ENCODE measurements at regions not wholly inside any gene's neighbourhood (a gene's known extent, or its start where the extent isn't known, plus 50 kb on each side); places are given as distances from the start of the nearest gene placed in this dataset.
"Not testable (repeated sequence)": the region's sequence is repeated elsewhere in the genome, so short reads cannot be mapped to it uniquely, and the experiment has no call there.

DNA sequence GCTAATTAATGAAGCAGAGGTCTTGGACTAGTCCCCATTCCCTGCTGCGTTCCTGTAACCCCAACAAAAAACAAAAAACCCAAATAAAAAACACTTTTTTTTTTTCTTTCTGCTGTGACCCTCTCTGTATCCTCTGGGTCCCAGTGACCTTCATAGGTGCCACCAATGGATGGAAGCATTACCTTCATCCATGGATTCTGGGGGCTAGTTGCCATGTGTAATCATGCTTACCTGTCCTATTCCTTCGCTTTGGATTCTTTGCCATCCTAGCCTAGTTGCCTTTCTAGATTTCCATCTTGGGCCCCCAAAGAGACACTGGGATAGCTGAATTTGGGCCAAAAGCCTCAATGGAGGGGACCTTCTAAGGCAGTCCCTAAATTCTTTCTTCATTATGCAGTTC lies 1208.7 kb downstream of the BRINP3 start:
- DNase-seq (ENCODE audit: low read depth), result no peak

DNA sequence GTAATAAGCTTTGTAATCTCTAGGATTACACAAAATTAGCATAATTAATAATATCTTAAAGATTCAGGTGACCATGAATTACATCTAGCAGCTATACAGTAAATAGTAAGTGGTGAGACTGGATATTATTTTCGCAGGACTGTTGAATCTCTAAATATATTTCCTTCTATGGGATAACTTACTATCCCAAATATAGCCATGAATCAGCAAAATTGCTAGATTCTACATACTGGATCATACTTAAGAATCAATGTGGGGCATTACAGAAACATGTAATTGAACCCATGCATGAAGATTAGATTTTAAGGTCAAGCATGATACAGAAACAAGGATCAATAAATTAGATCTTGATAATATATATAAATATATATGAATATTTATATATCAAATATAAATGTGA lies 1203.4 kb downstream of the BRINP3 start:
- DNase-seq (ENCODE audit: low read depth), result no peak

DNA sequence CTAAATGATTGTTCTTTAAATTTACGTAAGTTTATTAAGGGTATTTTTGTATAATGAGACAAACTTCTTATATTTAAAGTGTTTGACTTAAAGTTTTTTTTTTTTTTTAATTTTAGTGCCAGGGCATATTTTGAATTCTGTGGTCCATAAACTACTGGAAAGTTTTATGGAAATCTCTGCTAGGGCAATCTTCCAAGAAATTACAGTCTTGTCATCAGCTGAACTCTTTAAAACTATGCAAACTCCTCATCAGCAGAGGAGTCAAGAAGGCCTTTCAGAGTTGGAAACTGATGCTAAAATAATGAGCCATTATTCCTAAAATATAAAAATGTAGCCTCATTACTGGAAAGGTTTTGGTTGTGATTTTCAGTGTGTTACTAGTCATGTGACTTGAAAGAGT lies 1201.9 kb downstream of the BRINP3 start:
- DNase-seq (ENCODE audit: low read depth), result no peak

DNA sequence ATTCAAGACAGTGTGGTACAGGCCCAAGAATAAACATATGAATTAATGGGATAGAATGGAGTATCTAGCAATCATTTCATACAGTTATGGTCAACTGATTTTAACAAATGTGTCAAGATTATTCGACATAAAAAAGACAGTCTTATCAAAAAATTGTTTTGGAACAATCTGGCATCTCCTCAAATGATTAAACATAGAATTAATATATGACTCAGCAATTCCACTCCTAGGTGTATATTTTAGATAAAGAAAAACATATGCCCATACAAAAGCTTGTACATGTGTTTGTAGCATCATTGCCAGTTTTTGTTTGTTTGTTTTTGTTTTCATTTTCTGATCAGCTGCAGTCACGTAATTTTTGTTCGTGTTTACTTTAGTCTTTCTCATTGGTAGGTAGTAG lies 1188.3 kb downstream of the BRINP3 start:
- DNase-seq (ENCODE audit: low read depth), result no peak

DNA sequence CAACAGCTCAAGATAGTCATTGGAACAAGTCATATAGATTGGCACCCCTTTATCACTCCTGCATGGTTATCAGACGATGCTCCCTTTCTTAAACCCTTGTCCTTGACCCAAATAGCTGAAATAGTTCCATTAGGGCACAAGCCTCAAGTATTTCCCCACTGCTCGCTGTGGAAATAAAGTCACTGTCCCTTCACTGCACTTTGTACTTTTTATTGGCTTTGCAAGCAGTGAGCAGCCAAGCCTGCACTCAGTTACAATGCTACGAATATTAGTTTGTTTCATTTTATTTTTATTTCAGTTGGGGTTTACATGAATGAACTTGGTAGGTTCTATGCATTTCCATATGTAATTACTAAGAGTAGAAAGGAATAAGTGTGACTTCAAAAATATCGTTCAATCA lies 1176.4 kb downstream of the BRINP3 start:
- DNase-seq (ENCODE audit: low read depth), result no peak

DNA sequence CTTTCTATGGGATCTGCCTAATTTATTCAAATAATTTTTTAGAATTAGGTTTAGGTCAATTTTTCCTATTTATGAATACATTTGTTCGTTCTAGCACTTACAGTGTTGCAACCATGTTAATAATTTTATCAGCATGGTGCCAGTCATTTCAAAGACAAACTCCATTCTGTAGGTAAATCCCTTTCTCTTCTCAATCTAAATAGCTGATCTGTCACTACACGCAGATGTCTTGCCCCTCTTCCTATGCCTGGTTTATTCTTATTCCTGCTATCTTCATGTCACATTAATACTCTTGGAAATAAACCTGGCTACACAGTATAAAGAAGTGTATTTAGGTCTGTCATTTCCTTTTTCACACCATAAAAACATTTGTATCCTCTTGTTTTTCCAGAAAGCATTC lies 1172.4 kb downstream of the BRINP3 start:
- no peak for DNase-seq (ENCODE audit: low read depth)

DNA sequence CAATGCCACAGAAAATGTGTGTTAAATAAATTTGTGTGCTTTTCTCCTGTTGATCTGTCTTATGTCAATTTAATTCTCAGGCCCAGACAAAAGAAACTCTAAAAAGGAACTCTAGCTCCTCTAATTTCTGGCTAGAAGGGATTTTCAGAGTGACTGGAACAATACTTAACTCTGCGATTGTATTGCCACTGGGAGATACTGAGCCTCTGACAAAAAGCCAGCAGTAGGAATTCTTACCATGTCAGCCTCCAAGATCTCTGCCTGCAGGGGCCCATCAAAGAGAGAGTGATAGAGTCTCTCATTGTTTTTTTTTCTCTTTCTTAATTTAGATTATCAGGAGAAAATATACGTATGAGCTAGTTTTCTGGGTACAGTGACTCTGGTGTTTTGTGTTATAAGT lies 1165.7 kb downstream of the BRINP3 start:
- DNase-seq (ENCODE audit: low read depth), result no peak

DNA sequence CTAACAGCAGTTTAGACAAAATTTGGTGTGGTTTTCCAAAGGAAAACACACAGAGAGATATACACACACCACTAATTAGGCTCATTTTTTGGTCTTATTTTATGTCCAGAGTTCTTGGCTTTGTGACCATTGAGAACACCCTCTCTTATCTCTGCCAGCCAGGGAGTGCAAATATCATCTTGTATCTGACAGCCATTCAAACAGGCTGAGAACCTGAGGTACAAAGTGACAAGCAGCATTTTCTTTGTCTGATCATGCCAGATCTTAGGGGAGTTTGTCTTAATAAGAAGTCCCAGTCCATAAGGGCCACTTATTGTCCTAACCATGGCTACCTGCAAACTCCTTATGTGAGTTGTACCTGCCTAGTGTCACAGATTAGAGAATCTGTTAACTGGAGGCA lies 1165.2 kb downstream of the BRINP3 start:
- DNase-seq (ENCODE audit: low read depth), result no peak

DNA sequence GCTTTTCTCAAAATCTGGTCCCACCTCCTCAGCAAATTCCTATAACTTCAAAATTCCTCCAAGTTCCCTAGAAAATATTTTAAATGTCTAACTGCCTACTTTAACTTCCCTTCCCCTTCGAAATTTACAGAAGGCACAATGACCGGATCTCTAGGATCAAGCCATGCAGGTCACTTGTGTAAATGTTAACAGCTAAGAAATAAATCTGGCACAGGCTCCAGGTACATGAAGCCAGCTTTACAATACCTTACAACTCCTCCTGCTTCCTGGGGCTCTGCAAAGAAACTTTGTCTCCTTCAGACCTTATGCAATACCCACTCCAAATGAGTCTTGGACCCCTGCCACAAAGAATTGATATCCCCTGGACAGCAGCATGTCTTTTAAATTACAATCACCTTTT lies 1164.2 kb downstream of the BRINP3 start:
- DNase-seq (ENCODE audit: low read depth), result no peak

DNA sequence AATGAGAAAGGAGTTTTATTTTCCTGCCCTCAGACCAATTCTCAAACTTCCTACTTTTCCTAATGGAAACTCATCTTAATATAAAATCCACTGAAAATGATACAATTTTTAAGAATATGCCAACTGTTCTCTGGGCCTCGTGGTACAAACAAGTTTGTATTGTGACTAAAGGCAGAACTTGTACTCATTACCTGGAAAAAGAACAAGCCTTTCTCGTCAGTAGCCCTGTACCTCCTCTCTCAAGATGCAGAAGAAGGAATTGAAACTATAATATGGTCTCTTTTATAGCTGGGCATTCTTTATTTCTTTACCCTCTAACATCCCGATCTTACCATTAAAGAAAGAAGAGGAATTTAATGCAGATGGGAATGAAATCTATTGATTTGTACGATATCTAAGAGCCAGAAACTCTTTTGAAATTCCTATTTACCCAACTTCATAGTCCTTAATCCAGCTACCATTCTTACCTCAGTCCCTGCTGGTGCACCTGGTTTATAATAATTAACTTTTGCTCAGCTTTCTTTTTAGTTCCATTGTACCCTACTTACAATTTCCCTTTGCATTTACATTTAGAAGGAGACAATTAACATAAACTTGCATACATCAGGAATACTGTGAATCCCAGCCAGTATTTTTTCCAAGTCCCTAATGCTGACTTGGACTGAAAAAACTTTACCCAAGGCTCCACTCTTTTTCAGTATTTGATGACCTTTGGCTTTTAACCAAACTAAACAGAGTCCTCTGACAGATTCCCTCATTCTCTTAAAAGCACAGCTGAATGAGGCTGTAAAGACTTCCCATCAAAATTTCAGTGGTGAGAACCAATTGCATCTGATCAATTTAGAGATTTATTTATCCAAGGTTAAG lies 1162.4 kb downstream of the BRINP3 start:
- no peak for DNase-seq (ENCODE audit: low read depth)

DNA sequence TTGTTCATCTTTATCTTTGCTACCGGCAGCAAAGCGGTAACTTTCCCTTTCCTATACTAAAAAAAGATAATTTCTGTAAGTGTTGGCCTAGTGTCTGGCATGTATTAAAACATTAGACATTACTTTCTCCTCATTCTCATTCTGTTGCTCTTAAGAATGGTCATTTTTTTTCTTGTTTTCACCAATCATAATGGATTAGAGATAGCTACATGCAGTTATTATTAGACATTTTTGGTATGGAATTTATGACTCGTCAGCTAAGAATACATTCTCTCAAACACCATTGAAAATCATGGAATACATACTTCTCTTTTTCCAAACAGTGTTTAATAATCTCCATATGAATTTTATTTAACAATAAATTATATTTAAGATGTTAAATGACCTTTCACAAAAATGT lies 1154.6 kb downstream of the BRINP3 start:
- no peak for DNase-seq (ENCODE audit: low read depth)

DNA sequence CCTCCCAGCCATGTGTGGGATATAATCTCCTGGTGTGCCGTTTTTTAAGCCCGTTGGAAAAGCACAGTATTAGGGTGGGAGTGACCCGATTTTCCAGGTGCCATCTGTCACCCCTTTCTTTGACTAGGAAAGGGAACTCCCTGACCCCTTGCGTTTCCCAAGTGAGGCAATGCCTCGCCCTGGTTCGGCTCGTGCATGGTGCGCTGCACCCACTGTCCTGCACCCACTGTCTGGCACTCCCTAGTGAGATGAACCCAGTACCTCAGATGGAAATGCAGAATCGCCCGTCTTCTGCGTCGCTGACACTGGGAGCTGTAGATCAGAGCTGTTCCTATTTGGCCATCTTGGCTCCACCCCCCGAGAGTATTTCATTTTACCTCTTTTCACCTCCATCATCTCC lies 1146.6 kb downstream of the BRINP3 start:
- not testable (repeated sequence) for DNase-seq (ENCODE audit: low read depth)

DNA sequence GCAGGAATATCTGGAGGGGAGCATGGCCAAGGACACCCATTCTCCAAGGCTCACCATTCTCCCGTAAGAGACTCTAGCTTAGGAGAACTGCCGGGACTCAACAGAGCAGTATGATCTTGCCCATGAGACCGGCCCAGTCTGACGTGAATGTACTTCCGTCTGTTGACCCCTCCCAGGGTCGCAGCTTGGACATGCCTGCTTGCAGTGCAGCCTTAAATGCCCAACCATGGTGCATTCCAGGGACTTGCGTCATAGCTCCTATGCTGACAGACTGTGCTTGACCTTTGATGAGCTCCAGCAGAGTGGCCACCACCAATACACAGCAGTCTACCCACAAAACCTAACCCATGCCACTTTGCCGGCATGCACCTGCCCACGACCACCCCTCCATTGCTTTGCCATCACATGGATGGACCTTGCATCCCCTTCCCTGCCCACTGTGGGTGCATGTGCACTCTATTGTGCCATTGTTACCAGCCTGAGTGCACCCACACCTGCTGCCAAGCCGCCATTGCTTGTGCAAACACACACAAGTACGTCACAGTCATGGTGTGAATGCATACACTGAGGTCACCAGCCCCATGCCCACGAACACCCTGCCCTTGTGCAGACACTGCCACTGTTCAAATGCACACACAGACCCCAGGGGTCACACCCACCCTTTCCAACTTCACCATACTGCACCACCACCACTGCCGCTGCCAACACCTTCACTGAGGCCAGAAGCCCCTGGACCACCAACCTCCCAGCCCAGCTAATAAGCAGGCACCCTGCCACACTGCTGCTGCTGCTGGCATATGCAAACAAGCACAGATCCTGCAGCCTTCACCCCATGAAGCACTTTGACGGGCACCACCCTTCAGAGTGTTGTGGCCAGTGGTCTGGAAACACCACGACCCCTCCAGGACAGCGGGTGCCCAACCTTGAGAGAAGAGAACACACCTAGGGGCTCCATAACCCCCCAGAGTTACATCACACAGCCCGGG lies 1141.3 kb downstream of the BRINP3 start:
- no peak for DNase-seq (ENCODE audit: low read depth)

DNA sequence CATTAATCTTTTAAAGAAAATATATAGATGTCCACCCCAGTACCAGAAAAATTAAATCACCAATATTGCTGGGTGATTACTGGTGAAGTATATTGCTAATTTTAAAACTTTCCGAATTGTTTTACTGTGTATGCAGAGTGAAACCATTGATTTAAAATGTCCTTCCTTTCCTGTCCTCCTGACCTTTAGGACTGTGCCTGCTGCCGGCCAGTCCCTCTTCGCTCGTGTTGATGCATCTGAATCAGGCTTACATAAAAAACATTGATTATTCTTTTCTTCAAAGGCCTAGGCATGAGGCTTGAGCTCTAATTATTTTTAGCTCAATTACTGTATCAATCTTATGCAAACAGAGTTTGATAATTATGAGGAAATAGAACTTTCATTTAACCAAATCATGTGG lies 1128.1 kb downstream of the BRINP3 start:
- no peak for DNase-seq (ENCODE audit: low read depth)

DNA sequence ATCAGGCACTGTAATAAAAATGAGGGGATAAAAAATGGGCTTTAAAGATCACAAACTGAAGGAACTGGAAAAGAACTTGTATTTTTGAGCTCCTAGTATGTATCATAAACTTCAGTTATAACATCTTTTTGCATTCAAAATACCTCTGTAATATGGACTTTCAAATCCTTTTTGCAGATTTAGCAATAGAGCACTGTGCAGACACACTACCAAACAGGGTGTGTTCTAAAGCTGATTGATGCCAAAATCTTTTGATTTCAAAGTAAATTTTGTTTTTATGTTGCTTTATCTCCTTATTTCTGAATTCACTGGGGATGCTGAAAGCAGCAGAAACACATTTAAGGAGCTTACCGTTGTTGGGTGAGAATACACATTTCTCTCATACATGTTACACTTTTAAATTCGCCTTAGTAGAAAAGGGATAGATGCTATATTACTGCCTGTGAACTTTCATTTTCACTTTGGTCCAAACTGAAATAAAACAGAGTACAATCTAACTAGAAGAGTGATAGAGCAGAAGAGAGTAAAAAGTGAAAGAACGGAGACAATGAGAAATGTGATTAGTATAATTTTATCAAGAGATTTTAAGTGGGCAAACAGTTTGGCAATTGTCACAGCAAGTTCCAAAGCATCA lies 1126.6 kb downstream of the BRINP3 start:
- peak; percentile 3 for DNase-seq (ENCODE audit: low read depth)

DNA sequence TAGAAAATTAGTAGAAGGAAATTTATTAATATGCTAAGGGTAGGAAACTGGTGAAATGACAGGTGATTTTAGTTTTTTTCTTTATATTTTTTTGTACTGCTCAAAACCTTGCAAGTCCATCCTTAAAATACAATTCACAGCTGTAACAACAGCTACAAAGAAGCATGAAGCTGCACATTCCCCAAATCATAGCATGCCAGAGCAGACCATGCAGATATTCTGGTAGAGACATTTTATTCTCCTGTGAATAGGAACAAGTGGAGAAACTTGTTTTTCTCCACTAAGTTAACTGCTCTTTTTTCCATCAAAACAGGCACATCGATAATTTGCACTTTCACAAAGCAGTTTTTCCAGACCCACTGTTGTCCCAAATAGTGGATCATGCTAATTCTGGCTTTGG lies 1125.7 kb downstream of the BRINP3 start:
- DNase-seq (ENCODE audit: low read depth), result no peak

DNA sequence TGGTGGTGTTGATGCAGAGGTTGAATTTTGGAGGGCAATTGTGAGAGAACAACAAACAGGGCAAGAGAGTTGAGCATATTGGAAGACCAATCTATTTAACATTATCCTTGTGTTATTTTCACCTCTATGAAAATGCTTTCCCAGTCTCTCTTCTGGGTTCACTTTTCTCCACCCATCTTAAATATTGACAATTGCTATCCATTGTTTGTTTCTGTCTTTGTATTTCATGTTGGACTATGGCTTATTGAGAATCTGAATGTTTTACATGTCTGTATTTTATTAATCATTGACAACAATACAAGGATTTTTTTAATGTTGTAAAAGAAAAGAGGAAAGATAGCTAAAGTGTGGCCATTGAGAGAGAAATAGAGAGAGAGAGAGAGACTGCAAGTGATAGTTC lies 1121.5 kb downstream of the BRINP3 start:
- no peak for DNase-seq (ENCODE audit: low read depth)

DNA sequence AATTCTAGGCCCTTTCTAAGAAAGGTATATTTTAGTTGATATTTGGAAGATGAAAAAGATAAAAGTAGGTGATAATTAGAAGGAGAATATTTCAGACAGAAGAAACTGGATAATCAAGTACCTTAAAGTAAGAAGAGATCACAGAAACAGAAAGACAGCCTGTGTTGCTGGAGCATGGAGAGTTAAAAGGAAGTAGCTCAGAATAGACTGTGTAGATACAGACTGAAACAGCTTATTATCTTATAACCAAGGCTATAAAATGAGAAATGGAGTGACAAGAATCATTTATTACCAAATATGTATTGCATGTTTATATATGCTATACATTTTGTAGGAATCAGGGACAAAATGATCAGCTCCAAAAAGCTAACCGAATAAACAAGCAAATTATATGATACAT lies 1120.3 kb downstream of the BRINP3 start:
- no peak for DNase-seq (ENCODE audit: low read depth)

DNA sequence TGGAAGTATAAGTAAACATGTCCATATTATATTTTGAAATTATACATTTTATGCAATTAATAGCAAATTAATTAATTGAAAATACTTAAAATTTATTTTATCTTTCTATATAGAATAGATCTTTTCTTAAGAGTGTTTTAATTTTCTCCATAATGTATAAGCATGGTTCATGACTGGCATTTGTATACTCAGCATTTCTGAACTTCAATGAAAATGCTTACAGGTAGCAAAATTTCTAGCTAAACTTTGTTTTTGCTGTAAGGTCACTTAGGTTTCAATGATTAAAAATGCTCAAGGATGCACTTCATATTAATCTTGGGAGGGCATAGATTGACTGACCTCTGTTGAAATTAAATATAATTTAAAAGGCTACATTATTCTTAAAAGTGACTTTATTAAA lies 1108.1 kb downstream of the BRINP3 start:
- DNase-seq (ENCODE audit: low read depth), result no peak

DNA sequence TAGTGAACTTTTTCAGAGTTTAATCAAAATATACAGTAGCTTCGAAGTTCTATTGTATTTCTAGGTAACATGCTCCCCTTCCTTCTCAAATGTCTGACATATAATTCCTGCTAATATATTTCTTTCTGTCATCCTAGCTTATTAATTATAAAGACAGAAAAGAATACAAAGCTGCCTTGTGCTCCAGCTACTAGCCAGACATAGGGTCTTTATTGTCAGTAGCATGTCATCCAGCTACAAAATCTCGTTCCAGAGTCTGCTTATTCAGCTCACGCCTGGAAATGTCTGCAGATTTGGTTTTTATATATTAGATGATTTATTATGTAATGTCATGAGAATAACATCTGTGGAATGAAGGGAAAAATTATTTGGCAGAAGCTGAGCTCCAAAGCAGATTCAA lies 1102.8 kb downstream of the BRINP3 start:
- no peak for DNase-seq (ENCODE audit: low read depth)

DNA sequence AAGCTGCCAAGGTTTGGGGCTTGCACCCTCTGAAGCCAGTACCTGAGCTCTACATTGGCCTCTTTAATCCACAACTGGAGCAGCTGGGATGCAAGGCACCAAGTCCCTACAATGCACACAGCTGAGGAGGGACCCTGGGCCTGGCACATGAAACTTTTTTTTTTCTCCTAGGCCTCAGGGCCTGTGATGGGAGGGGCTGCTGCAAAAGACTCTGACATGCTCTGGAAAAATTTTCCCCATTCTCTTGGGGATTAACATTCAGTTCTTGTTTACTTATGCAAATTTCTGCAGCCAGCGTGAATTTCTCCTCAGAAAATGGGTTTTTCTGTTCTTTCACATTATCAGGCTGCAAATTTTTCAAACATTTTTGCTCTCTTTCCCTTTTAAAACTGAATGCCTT lies 1072.2 kb downstream of the BRINP3 start:
- no peak for DNase-seq (ENCODE audit: low read depth)

DNA sequence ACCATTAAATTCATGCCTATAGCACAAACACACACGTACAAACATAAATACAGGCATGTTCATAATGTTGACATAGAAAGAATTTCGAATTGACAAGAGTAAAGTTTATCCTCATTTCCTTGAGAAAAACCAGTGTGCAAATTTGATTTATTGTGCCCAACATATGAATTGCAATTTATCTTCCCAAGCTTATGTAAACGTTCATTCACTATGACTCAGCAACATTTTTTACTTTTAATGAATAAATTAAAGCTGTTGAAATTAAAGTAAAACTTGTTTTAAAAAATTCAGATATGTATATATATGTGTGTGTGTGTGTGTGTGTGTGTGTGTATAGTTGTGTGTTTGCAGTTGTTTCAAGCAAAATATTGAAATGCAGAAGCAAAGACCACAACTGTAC lies 1067.9 kb downstream of the BRINP3 start:
- no peak for DNase-seq (ENCODE audit: low read depth)

Data from HT1080 (cell line).